NCI-H1417 treated with DMSO at 0.1 percent for 48 hours (cell line): ENCODE measurements at regions not wholly inside any gene's neighbourhood (a gene's known extent, or its start where the extent isn't known, plus 50 kb on each side); places are given as distances from the start of the nearest gene placed in this dataset.
"Not testable (repeated sequence)": the region's sequence is repeated elsewhere in the genome, so short reads cannot be mapped to it uniquely, and the experiment has no call there.

Source experiments
- DNase-seq: peaks from one replicate; lab custom pipeline; 2025; lab: John Stamatoyannopoulos, UW

DNA sequence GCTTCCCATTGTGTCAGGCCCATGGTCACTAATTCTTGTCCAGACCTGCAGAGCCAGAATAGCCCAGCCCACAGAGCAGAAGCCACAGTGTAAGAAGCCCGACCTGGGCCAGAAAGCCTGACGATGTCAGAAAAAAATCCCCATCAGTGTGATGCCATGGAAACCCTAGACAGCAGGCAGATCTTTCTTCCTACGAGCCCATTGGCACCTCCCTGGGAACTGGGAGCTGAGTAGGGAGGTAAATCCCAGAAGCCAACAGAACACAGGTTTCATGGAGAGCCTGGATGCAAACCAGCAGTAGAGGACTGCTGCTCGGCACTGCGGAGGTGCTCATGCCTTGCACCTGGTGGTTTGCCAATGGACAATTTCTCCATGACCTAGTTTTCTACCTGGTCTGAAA, 82.2 kb upstream of the SLC22A16 start:
- DNase-seq, result no peak

DNA sequence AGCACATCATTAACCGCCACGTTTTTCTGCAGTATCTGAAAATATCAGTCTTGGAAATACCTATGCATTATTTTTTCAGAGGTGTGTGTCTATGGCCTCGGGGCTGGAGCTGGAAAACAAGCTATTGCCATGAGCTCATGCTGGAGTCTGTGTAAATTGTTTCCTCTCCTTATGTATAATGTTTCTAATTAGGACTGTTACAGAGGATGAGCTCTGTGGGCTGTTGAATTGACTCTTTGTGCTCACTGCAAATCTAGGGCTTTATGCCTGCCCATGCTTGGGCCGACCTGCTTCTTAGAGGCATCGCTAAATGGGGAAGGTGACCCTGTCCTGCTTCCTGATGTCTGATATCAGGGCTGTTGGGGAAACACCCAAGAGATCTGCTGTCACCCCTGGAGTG, 80.8 kb upstream of the SLC22A16 start:
- no peak for DNase-seq

DNA sequence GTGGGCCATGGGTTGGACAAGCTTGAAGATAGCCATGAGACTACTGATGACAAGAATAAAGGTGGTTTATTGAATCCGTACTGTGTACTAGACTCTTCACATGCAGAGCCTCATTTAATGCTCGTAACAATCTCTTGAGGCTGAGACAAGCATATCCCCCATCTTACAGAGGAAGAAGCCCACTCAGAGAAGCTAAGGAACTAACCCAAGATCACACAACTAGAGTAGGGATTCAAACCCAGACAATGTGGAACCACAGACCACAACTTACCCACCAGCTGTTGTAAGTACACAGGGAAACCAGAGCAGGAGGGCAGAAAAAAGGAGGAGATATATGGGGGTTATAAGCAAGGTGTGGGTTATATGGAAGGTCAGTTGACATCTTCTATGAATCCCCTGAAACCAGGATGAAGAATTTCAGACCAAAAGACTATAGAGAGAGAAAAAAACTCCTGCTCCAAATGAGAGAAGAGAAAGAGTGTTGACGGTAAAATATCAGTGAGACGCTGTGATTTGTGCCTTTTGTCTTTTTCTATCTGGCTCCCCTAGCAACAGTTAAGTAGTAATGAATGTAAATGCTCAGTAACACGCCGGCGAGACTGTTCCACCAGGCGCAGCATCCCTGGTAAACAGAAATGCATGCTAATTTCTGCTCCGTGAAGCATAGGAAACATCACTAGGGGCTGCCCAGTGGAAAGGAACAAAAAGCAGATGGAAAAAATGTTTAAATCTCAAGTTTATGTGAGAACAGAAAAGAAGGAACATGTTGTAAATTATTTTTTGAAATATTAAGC, 80.1 kb upstream of the SLC22A16 start:
- no peak for DNase-seq

DNA sequence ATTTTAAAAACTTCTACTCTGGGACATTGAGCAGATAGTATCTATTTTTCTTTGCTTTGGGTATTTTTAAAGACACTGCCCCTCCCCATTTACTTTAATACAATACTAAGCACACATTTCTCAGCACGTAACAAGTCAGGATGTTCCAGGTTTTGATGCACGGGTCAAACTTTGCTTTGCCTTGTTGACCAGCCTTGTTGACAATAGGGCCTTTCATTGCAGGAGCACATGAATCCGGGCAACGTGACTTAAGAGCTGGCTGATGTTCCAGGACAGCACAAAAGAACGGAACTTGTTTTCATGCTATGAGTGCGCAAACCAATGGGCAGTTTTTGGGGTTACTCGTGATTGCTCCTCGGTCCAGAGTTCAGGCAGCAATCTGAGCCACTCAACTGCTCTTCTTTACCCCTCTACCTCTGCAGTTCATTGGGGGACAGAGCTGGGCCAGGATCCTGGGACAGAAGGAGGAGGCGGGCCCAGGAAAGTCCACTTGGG, 78.6 kb upstream of the SLC22A16 start:
- DNase-seq, result no peak

DNA sequence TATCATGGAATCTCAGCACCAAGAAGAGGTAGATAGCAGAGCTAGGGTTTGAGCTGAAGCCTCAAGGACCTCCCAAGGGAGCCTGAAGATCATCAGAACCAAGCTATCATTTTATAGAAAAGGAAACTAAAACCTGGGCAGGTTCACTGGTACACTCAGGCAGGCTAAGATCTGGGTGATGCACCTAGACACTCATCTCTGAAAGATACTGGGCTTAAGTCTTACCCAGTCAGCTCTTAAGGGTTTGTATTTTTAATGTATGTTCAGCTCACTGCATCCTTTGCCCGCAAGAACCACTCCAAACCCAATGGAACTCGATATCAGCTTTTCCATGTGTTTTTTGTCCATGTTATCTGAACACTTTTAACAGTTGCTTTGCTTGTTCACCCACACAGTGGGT, 78.0 kb upstream of the SLC22A16 start:
- no peak for DNase-seq

DNA sequence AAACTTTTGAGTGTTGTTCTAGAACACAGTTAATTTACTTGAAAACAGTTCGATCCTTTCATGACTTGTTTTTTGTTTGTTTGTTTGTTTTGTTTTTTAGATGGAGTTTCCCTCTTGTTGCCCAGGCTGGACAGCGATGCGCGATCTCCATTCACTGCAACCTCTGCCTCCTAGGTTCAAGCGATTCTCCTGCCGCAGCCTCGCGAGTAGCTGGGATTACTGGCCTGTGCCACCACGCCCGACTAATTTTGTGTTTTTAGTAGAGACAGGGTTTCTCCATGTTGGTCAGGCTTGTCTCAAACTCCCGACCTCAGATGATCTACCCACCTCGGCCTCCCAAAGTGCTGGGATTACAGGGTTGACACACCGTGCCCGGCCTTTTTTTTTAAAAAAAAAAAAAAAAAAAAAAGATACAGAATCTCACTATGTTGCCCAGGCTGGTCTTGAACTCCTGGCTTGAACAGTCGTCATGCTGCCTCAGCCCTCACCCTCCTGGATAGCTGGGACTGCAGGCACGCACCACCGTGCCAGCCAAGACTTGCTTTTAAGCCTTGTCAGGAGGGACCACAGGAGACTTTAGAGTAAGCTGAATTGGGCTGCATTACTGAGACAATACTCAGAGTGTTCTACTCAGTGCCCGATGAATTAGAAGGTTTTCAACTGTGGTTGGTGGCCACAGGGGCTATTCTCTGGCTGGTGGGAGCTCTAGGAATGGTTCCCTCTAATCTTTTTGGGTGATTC, 76.7 kb upstream of the SLC22A16 start:
- no peak for DNase-seq

DNA sequence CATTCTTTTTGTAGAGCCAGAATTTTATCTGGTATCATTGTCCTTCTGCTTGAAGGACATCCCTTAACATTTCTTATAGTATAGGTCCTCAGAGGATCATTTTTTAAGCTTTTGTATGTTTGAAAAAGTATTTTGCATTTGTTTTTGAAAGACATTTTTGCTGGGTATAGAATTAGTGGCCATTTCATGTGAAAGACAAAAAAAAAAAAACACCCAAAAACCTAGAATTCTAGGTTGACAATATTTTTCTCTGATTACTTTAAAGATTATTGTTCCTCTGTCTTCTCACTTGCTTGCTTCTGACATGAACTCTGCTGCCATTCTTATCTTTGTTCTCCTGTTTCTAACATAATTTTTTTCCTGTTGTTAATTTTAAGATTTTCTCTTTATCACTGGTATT, 75.7 kb upstream of the SLC22A16 start:
- no peak for DNase-seq

DNA sequence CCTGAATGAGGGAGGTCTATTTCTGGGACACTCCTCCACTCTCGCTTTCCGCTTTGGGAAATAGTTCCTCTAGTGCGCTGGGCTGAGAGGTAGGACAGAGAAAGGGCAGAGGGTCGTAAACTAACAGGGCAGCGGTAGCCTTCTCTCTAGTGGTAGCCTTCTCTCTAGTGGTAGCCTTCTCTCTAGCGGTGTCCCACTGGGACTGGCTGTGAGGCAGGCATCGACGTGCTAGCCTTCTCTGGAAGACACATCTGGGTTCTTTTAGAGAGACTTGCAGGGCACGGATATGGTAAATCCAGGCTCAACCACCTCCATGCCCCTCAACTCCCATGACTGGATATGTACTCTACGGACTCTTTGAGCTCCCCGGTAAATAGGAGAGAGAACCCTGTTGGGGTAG, 74.7 kb upstream of the SLC22A16 start:
- DNase-seq, result no peak

DNA sequence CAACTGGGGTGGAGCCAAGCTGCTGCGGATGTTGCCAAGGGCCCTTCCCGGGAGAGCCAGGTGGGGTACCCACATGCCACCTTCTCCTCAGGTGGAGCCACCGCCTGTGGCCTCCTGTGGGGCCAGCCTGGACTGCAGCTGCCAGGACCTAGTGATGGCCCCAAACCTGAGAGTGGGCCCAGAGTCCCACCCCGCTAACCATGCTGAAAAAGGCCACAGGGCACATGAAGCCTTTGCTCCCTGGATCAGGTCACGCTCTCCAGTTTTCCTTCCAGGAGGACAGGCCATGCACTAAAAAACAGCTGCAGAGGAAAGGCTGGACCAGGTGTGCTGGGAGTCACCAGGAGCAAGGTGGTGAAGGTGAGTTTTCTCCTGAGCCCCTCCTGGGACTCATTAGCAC, 73.9 kb upstream of the SLC22A16 start:
- no peak for DNase-seq

DNA sequence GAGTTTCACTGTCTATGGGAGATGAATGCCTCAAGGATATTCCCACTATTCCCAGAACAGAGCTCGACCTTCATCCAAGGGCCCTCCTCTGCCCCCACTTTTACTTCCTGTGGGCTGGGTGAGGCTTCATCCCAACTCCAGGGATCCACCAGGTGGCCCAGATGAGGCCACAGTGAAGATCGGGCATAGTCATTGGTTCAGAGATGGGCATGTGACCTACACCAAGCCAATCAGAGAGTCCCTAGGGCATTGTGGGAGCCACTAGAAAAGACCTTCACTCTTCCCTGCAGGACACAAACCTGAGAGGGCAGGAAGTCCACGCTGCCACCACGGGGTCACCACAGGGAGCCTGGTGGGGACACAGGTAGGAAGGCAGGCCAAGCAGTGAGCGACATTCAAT, 72.9 kb upstream of the SLC22A16 start:
- DNase-seq, result no peak

DNA sequence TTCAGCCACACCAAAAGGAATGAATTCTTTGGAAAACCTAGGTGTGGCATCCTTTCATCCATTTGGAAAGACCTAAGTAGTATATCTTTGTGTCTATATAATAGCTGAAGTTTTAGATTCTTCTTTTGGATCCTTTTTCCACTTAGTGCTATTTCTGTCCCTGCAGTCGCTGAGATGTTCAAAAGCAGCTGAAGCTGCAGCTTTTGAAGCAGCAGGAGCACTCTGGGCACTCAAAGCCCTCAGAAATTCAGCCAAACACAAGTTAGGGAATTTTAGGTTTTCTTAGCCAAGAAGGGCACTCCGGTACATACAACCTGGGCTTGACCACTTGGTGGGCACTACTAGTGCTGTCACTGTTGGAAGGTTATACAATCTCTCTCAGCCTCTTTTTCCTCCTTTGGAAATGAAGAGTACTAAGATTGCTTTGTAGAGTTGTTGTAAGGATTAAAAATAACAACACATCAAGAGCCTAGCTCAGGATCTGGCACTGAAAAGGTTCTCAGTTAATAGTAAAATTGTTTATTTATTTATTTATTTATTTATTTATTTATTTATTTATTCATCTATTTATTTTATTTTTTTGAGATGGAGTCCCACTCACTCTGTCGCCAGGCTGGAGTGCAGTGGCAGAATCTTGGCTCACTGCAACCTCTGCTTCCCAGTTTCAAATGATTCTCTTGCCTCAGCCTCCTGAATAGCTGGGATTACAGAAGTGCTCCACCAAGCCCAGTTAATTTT, 71.9 kb upstream of the SLC22A16 start:
- no peak for DNase-seq

DNA sequence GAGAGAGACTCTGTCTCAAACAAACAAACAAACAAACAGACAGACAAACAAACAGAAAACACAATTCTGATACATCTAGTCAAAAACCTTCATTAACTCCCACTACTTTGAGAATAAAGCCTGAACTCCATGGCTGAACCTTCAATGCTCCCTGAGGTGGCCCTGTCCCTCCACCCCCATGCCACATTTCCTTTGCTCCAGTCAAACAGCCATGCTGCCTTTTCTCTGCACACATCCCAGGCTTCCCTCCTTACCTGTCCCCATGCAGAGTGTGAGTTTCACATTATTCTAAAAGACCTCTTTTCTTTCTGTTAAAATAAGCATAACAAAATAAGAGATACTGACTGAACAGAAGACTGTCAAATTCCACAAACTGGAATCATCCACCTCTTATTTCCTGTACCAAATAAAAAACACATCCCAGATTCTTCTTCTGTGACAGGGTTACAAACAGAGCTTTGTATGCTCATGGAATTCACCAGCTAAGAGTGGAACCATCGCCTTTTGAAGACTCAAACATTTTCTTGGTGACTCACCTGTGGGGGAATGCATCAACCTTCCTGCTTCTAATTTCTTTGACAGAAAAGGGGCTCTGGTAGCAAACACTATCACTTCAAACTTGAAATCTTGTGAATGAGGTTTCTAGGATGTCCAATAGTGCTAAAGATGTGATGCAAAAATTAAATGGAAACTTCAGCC, 71.0 kb upstream of the SLC22A16 start:
- DNase-seq, result no peak

DNA sequence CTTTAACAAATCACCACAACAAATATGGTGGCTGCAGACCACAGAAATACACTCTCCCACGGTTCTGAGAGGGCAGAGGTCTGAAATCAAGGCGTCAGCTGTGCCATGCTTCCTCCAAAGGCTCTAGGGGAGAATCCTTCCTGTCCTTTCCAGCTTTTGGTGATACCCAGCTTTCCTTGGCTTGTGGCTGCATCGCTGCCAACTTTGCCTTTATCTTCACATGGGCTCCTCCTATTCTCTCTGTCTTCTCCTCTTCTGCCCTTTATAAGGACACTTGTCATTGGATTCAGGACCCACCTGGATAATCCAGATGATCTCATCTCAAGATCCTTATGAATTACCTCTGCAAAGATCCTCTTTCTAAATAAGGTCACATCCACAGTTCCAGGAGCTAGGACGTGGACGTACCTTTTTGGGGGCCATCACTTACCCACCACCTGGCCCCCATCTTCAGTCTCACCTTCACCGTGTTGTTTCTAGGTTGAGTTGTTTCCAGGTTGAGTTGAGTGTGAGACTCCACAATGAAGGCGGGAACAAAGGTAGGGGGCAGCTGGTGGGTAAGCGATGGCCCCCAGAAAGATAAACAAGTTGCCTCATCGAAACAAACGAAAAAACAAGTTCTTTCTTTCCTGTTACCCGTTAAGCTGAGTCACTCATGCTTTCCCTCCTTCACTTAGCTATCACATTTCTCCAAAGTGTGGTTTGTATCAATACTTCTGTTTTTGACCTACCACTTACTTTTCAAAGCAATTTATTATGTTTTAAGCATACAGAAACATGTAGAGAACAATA, 68.9 kb upstream of the SLC22A16 start:
- DNase-seq, result no peak

DNA sequence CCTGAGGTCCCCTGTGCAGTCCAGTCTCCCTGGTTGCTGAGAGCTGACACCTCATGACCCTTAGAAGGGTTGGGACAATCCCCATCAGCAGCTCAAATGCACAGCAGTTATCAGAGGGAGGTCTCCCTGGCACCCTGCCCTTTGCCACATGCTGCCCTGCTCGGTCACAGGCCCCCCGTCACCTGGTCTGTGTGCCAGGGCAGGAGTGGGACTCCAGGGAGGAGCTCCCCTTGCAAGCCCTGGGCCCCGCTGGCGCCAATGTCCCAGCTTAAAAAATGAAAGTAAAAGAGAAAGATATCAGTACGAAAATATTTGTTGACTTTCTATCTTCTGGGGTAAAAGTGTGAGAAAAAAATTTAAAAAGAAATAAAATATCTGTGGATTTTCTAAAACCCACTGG, 68.1 kb upstream of the SLC22A16 start:
- DNase-seq, result no peak

DNA sequence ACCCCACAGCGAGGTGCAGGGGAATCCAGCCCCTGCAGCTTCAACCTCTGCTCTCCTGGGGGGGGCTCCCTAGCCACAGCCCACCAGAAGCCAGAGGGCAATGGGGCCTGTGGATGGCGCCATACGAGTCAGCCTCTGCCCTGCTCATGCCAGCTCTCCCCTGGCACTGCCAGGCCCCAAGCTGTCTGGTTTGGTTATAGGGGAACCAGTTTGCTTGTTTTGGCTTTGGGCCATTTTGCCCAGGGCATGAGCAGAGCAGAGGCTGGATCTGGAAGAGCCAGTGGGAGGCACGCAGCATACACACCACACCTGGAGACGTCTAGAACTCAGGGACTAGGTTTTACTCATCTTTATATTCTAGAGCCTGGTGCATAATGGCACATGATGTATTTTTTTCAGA, 66.7 kb upstream of the SLC22A16 start:
- no peak for DNase-seq

DNA sequence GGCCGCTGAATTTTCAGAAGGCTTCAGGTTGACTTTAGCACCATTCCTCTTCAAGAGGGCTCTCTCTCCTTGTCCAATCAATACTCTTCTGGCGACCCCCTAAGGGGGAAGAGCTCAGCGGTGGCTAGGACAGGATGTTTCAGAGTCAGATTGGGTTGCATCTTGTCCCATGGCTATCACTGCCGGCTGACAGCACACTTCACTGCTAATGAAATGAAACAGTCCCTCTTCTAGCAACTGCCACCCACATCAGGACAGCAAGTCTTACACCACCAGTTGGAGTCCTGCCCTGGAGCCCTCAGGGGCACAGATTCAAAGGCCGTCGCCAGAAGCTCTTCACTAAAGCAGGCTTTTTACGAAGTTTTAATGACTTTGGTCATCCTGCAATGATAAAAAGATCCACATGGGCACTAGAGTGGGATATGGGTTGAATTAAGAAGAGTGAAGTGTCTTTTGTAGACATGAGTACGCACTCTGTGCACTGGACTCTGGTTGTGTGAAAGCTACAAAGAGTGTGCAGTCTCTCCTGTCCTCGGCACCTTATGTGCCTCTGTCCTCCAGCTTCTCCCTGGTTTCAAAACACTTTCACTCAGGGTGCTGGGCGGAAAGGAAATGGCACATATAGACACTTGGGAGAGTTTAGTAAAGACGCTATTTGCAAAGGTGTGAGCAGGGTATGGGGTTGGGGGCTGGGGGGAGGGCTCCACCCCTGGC, 66.1 kb upstream of the SLC22A16 start:
- no peak for DNase-seq

DNA sequence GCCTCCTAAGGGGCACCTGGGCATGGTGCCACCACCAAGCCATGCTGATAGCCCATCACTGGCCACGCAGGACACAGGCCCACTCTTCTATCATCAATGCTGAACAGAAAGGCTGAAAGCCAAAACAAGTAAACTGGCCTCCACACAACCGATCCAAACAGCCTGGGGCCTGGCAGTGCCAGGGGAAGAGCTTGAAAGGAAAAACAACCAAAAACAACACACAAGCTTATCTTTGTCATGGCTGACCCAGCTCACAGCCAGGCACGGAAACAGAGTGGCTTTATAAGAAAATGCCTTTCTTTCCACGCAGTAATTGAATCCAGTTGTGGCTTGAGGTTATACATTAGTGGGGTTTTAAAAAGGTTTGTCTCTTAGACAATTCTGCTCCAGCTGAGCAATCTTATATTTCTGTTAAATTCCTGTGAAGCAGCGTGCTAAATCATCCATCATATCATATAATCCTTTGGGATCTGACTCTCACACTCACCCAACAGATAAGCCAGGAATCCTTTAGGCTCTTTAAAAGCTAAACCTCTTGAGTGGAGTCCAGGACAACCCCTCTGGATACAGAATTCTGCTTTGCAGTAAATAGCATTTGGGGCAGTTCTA, 65.4 kb upstream of the SLC22A16 start:
- DNase-seq, result no peak

DNA sequence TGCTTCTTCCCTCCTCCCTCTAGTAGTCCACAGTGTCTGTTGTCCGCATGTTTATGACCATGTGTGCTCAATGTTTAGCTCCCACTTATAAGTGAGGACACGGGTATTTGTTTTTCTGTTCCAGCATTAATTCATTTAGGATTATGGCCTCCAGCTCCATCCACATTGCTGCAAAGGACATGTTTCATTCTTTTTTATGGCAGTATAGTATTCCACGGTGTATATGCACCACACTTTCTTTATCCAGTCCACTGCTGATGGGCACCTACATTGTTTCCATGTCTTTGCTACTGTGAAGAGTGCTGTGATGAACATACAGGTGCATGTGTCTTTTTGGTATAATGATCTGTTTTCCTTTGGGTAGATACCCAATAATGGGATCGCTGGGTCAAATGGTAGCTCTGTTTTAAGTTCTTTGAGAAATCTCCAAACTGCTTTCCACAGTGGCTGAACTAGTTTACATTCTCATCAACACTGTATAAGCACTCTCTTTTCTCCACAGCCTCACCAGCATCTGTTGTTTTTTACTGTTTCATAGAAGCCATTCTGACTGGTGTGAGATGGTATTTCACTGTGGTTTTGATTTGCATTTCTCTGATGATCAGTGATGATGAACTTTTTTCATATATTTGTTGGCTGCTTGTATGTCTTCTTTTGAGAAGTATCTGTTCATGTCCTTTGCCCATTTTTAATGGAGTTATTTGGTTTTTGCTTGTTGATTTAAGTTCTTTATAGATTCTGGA, 63.0 kb upstream of the SLC22A16 start:
- DNase-seq, result not testable (repeated sequence)

DNA sequence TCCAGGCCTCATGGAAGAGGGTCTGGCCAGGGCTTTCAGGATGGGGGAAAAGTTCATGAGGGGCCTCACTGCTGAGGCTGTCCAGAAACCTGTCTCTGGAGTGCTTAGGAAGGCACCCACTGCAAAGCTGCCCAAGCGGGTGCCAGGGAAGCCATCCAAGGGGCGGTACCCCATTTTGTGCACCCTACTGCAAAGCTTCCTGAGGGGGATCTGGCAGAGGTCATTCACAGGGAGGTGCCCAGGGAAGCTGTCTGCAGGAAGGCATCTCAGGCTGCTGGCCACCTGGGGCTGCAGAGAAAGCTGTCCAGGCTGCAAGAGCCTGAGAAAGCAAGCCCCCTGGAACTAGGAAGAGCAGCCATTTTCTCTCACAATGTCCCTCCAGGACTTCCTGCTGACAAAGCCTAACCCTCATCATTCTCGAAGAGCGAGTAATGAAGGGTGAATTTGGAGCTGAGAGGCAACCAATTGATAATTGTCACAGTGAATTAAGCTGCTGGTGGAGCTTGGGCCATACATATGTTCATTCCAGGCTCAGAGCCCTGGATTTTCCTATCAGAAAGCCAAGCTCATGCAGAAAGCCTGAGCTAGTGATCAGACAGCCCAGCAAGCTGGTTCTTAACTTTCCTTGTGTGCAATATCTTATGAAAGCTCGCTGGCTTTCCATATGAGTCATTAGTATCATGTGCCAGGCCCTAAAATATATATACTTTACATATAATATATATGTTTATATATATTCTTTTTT, 62.2 kb upstream of the SLC22A16 start:
- no peak for DNase-seq
